H1 (cell line): ENCODE measurements at regions not wholly inside any gene's neighbourhood (a gene's known extent, or its start where the extent isn't known, plus 50 kb on each side); places are given as distances from the start of the nearest gene placed in this dataset.

Experiments
- CTCF ChIA-PET: fragments of 300-600 bp; sonication (Branson Sonifier 250); formaldehyde crosslinking; loops from one replicate; lab custom pipeline; 2021; ENCODE audit not compliant: partially characterized antibody; lab: Charles Lee
- POLR2A ChIA-PET: fragments of 300-600 bp; sonication (Branson Sonifier 250); formaldehyde crosslinking; loops from one replicate; lab custom pipeline; 2021; ENCODE audit warnings: inconsistent platforms; ENCODE audit not compliant: partially characterized antibody; lab: Charles Lee
- DNase-seq, 2 experiments: peaks; one replicate each; pipeline versions ENCODE4 v3.0.0 to v3.0.0-alpha.2; 2010 to 2022; ENCODE audit warnings: low spot score in 2 of 2, low read depth in 1 of 2, mixed read lengths in 1 of 2
- FAIRE-seq: peaks from 2 replicates; lab custom pipeline; 2011; peaks lifted over from hg19 to GRCh38; lab: Jason Lieb, UNC
- H2AFZ ChIP-seq: 2 replicates; pipeline ENCODE4 v1.8.1; 2012; ENCODE audit warnings: low read length, inconsistent platforms
- H2AK5ac ChIP-seq: 2 replicates; pipeline ENCODE4 v1.6.1; 2013; ENCODE audit warnings: low read depth, low read length
- H2BK120ac ChIP-seq: replicated peaks from 2 replicates; pipeline ENCODE3; 2013; ENCODE audit warnings: low read depth, low read length, inconsistent platforms
- H2BK12ac ChIP-seq: 2 replicates; pipeline ENCODE4 v1.6.1; 2013; ENCODE audit warnings: low read depth, low read length
- H2BK15ac ChIP-seq: 2 replicates; pipeline ENCODE4 v1.6.1; 2013; ENCODE audit warnings: low read length
- H2BK20ac ChIP-seq: 2 replicates; pipeline ENCODE4 v1.6.1; 2013; ENCODE audit warnings: low read length
- H2BK5ac ChIP-seq: 2 replicates; pipeline ENCODE4 v1.6.1; 2013; ENCODE audit warnings: low read depth, low read length
- H3K14ac ChIP-seq: 2 replicates; pipeline ENCODE4 v1.6.1; 2013; ENCODE audit warnings: inconsistent platforms; ENCODE audit not compliant: insufficient read length
- H3K18ac ChIP-seq: 2 replicates; pipeline ENCODE4 v1.6.1; 2013; ENCODE audit warnings: low read length; ENCODE audit errors: extremely low read depth
- H3K23ac ChIP-seq: 2 replicates; pipeline ENCODE4 v1.6.1; 2013; ENCODE audit warnings: inconsistent platforms; ENCODE audit not compliant: insufficient read length
- H3K23me2 ChIP-seq: 2 replicates; pipeline ENCODE4 v1.6.1; 2013; ENCODE audit warnings: low read depth, low read length
- H3K27ac ChIP-seq: 2 replicates; pipeline ENCODE4 v1.6.1; 2011; ENCODE audit warnings: low read depth, low read length, inconsistent platforms
- H3K27me3 ChIP-seq, 4 experiments: replicated peaks in 1 of 4; 1 replicate in 1 of 4; 2 replicates in 3 of 4; pipeline versions ENCODE4 v1.6.1 to v1.8.1; 2011 to 2013; ENCODE audit warnings: low read length in 3 of 4, mild to moderate bottlenecking in 3 of 4, inconsistent platforms in 2 of 4, mixed read lengths in 2 of 4, moderate library complexity in 1 of 4; ENCODE audit not compliant: control insufficient read depth in 3 of 4, insufficient read depth in 3 of 4; ENCODE audit errors: extremely low read depth in 1 of 4
- H3K36me3 ChIP-seq, 4 experiments: 2 replicates each; pipeline versions ENCODE4 v1.6.1 to v1.8.1; 2011 to 2013; ENCODE audit warnings: mild to moderate bottlenecking in 4 of 4, low read length in 3 of 4, moderate library complexity in 2 of 4, control low read depth in 1 of 4, inconsistent platforms in 1 of 4; ENCODE audit not compliant: insufficient read depth in 4 of 4, control insufficient read depth in 2 of 4
- H3K4ac ChIP-seq: replicated peaks from 2 replicates; pipeline ENCODE3; 2013; ENCODE audit warnings: low read length, low read depth, mixed read lengths, inconsistent platforms; ENCODE audit not compliant: insufficient read length
- H3K4me1 ChIP-seq, 4 experiments: replicated peaks in 1 of 4; 1 replicate in 1 of 4; 2 replicates in 3 of 4; pipeline versions ENCODE4 v1.6.1 to v1.8.1; 2011 to 2013; ENCODE audit warnings: low read length in 3 of 4, inconsistent platforms in 2 of 4, mixed read lengths in 1 of 4; ENCODE audit not compliant: insufficient read depth in 4 of 4, control insufficient read depth in 3 of 4
- H3K4me2 ChIP-seq, 2 experiments: 2 replicates each; pipeline versions ENCODE4 v1.6.1 to v1.8.1; 2011 to 2013; ENCODE audit warnings: low read depth in 2 of 2, low read length in 2 of 2, control low read depth in 1 of 2, inconsistent platforms in 1 of 2, mild to moderate bottlenecking in 1 of 2; ENCODE audit not compliant: insufficient read depth in 1 of 2
- H3K4me3 ChIP-seq, 4 experiments: fragments of 200-600, 300-600 bp in 1 of 4; sonication (generic), shearing (Covaris generic), sonication (Bioruptor Twin) in 1 of 4; 2 replicates each; pipeline versions ENCODE4 v1.5.1 to v1.8.1; 2011 to 2016; ENCODE audit warnings: low read length in 4 of 4, low read depth in 3 of 4, control low read depth in 2 of 4, inconsistent platforms in 2 of 4, mild to moderate bottlenecking in 2 of 4, mixed read lengths in 1 of 4, moderate library complexity in 1 of 4; ENCODE audit not compliant: insufficient read depth in 2 of 4; ENCODE audit errors: extremely low read depth in 1 of 4
- H3K56ac ChIP-seq: replicated peaks from 2 replicates; pipeline ENCODE3; 2013; ENCODE audit warnings: low read depth, mild to moderate bottlenecking, mixed read lengths, low read length, inconsistent platforms; ENCODE audit not compliant: insufficient read length
- H3K79me1 ChIP-seq: 2 replicates; pipeline ENCODE4 v1.6.1; 2013; ENCODE audit warnings: low read depth, low read length, control low read depth
- H3K79me2 ChIP-seq, 2 experiments: 2 replicates each; pipeline versions ENCODE4 v1.6.1 to v1.8.1; 2012 to 2013; ENCODE audit warnings: low read length in 2 of 2, mild to moderate bottlenecking in 2 of 2, inconsistent platforms in 1 of 2; ENCODE audit not compliant: insufficient read depth in 2 of 2, control insufficient read depth in 1 of 2
- H3K9ac ChIP-seq, 4 experiments: replicated peaks in 1 of 4; 1 replicate in 1 of 4; 2 replicates in 3 of 4; pipeline versions ENCODE4 v1.6.1 to v1.8.1; 2011 to 2013; ENCODE audit warnings: low read depth in 3 of 4, low read length in 3 of 4, control low read depth in 2 of 4, mild to moderate bottlenecking in 2 of 4, moderate library complexity in 2 of 4, inconsistent platforms in 1 of 4; ENCODE audit errors: extremely low read depth in 1 of 4
- H3K9me3 ChIP-seq, 2 experiments: 2 replicates each; pipeline versions ENCODE4 v1.6.1 to v1.8.1; 2012 to 2013; ENCODE audit warnings: mild to moderate bottlenecking in 2 of 2, moderate library complexity in 2 of 2, control low read depth in 1 of 2, inconsistent platforms in 1 of 2, low read depth in 1 of 2, low read length in 1 of 2, mixed read lengths in 1 of 2; ENCODE audit not compliant: insufficient read depth in 2 of 2
- H4K20me1 ChIP-seq, 2 experiments: replicated peaks in 1 of 2; 2 replicates each; pipeline versions ENCODE3 to v1.8.1; 2011 to 2013; ENCODE audit warnings: inconsistent platforms in 2 of 2, low read length in 2 of 2, mild to moderate bottlenecking in 1 of 2; ENCODE audit not compliant: insufficient read depth in 2 of 2, control insufficient read depth in 1 of 2
- H4K5ac ChIP-seq: 2 replicates; pipeline ENCODE4 v1.6.1; 2013; ENCODE audit warnings: low read length, low read depth, mixed read lengths, inconsistent platforms; ENCODE audit not compliant: insufficient read length
- H4K8ac ChIP-seq: 2 replicates; pipeline ENCODE4 v1.8.0; 2013; ENCODE audit warnings: mild to moderate bottlenecking, moderate library complexity, low read length, inconsistent platforms; ENCODE audit not compliant: insufficient read depth; ENCODE audit errors: extremely low read depth
- H4K91ac ChIP-seq: replicated peaks from 2 replicates; pipeline ENCODE3; 2013; ENCODE audit warnings: low read length, mixed read lengths, inconsistent platforms; ENCODE audit not compliant: insufficient read length
- CHD1 ChIP-seq: IDR thresholded peaks from 2 replicates; pipeline ENCODE4 v1.6.1; 2012; ENCODE audit warnings: low read depth, low read length, improper control_type of control experiment
- KDM5A ChIP-seq: fragments of 200-600 bp; IDR thresholded peaks from 2 replicates; pipeline ENCODE4 v1.7.1; 2012; ENCODE audit warnings: mild to moderate bottlenecking, low read length, inconsistent platforms, mixed read lengths
- SP4 ChIP-seq: IDR thresholded peaks from 2 replicates; pipeline ENCODE4 v1.6.1; 2012; ENCODE audit warnings: low read length, inconsistent platforms
- ZNF274 ChIP-seq: IDR thresholded peaks from 2 replicates; pipeline ENCODE4 v1.7.0; 2012; ENCODE audit warnings: low read length, borderline replicate concordance; ENCODE audit errors: extremely low read depth
- WGBS, 2 experiments: shearing (Covaris generic) in 1 of 2; methylation state at CpG; one replicate each; pipeline versions ENCODE4 v1.1.6 to v1.1.7; 2013 to 2015; ENCODE audit warnings: low lambda C conversion rate in 2 of 2, mixed read lengths in 2 of 2, inconsistent platforms in 1 of 2, low coverage in 1 of 2, missing lambda C conversion rate in 1 of 2; ENCODE audit not compliant: insufficient replicate concordance in 2 of 2, insufficient coverage in 1 of 2, insufficient read length in 1 of 2; ENCODE audit errors: extremely low coverage in 1 of 2, missing lambda C conversion rate in 1 of 2; 5-methylcytosine and 5-hydroxymethylcytosine counted together

DNA sequence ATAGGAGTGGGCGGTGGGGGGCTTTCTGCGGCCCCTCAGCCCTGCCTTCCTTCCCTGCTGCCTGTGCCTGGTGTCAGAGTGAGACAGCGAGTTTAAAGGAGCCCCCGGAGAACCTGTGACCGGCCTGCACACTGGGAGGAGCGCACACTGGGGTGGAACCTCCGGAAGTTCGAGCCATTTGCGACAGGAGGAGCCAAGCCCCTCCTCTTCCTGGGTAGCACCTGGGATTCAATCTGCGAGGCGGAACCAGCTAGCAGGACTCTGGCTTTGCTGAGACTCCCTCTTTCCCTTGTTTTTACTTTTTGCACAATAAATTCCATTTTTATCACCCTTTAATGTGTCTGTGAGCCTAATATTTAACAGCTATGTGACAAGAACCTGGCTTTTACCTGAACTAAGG lies 540.6 kb downstream of the NPHP4 start:
- no peak overlapping the region for H3K4me3 ChIP-seq
- no peak overlapping the region for H3K14ac ChIP-seq
- no peak overlapping the region for H3K4me2 ChIP-seq
- no peaks in the 10 kb centered on the region for H3K79me2 ChIP-seq
- ChIA-PET CTCF (no interaction called here), POLR2A (no interaction called here)
- H4K20me1 ChIP-seq = no peaks in the 10 kb centered on the region
- H4K8ac ChIP-seq = no peak overlapping the region
- WGBS, 2 experiments = 93% methylated on average over 11 of the region's 11 CpGs; no CpG with 5 or more reads in 1 of the 2 experiments
- H2BK5ac ChIP-seq = no peak overlapping the region
- FAIRE-seq (no peak), DNase-seq (no peak)
- H2BK20ac ChIP-seq = no peak overlapping the region
- H3K23ac ChIP-seq = no peak overlapping the region
- H3K9ac ChIP-seq = no peak overlapping the region
- H3K36me3 ChIP-seq = no peaks in the 10 kb centered on the region
- no peak overlapping the region for H2BK12ac ChIP-seq
- H3K27me3 ChIP-seq = no peaks in the 10 kb centered on the region
- no peak overlapping the region for H2AFZ ChIP-seq
- no peak overlapping the region for H3K56ac ChIP-seq
- H2AK5ac ChIP-seq = no peak overlapping the region
- H3K18ac ChIP-seq = no peak overlapping the region
- H4K91ac ChIP-seq = no peak overlapping the region
- H3K27ac ChIP-seq = no peak overlapping the region
- no peaks in the 10 kb centered on the region; a peak in 1 of 4 replicates for H3K9me3 ChIP-seq
- H4K5ac ChIP-seq = no peak overlapping the region
- H2BK120ac ChIP-seq = no peak overlapping the region
- H3K23me2 ChIP-seq = no peaks in the 10 kb centered on the region
- no peak overlapping the region for H3K4ac ChIP-seq
- H3K4me1 ChIP-seq = peaks cover 0 to 4% (median 2%) of the 10 kb centered on the region in 4 experiments; a peak in 2 of 7 replicates
- no peak overlapping the region for H2BK15ac ChIP-seq
- H3K79me1 ChIP-seq = no peaks in the 10 kb centered on the region
- TF ChIP-seq CHD1 (no peak), SP4 (no peak), KDM5A (no peak), ZNF274 (no peak)
